ENCODE measurements at regions not wholly inside any gene's neighbourhood (a gene's known extent, or its start where the extent isn't known, plus 50 kb on each side); places are given as distances from the start of the nearest gene placed in this dataset.

DNA sequence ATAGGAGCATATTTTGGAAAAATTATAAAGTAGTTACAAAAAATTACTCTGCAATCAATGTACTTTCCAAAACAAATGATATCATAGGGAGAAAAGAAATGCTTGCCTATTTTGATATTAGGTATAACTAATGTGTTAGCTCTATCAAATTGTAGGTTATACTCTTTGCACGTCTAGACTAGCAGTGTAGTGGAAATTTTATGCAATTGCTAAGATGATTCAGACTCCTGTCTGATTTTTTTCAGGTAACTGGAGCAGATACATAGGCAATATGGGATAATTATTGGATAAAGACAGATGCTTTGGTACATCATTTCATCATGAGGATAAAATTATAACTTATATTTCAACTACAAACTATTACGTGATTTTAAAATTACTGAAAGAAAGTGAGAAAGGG is 918.3 kb downstream of the EPHA4 start:
- TF ChIP-seq CTCF (IDR thresholded peaks at IDR 0.05), result no peak
- no peak for TF ChIP-seq POLR2A (IDR thresholded peaks at IDR 0.05)
